GM06990 (cell line): ENCODE measurements at regions not wholly inside any gene's neighbourhood (a gene's known extent, or its start where the extent isn't known, plus 50 kb on each side); places are given as distances from the start of the nearest gene placed in this dataset.

ENCODE experiments used
- DNase-seq: peaks from one replicate; pipeline ENCODE4 v3.0.0-alpha.2; 2011; ENCODE audit not compliant: insufficient read length; ENCODE audit errors: extremely low read depth
- H3K27me3 ChIP-seq: replicated peaks from 2 replicates; pipeline ENCODE4 v1.6.0; 2011; ENCODE audit warnings: low read length; ENCODE audit not compliant: control insufficient read depth, insufficient read depth
- H3K36me3 ChIP-seq: 2 replicates; pipeline ENCODE4 v1.5.1; 2011; ENCODE audit warnings: low read length; ENCODE audit not compliant: control insufficient read depth, insufficient read depth
- H3K4me3 ChIP-seq: replicated peaks from 2 replicates; pipeline ENCODE4 v1.5.1; 2011; ENCODE audit warnings: low read depth, mild to moderate bottlenecking, control low read depth, low read length
- TF ChIP-seq, protein P1 (sequence below): IDR thresholded peaks from 2 replicates; pipeline ENCODE4 v1.5.1; 2011; ENCODE audit warnings: low read length, control low read depth, mild to moderate bottlenecking, inconsistent platforms; ENCODE audit not compliant: insufficient read depth, poor library complexity, severe bottlenecking

DNA sequence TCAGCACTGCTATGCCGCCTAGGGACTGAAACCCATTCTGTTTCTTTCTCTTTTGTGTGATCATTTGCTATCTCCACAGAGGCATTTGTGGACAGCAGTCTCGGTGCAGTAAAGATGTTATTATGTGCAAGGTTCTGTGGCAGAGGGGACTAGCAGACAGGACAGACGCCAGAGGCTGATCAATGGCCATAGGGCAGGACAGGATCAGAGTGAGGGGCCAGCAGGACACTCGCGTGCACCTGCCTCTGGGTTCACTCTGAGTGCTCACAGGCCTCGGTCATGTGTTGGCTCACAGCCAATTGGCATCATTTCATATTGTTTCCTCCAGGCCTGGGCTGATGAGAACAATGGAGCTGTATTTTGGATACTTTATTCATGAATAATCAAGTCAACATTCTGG is 212.6 kb downstream of the TGFB2 start:
- DNase-seq = no peak
- Histone ChIP-seq H3K4me3 (no peak overlapping the region), H3K27me3 (no peaks in the 10 kb centered on the region), H3K36me3 (no peaks in the 10 kb centered on the region)
- TF ChIP-seq, protein P1, sequence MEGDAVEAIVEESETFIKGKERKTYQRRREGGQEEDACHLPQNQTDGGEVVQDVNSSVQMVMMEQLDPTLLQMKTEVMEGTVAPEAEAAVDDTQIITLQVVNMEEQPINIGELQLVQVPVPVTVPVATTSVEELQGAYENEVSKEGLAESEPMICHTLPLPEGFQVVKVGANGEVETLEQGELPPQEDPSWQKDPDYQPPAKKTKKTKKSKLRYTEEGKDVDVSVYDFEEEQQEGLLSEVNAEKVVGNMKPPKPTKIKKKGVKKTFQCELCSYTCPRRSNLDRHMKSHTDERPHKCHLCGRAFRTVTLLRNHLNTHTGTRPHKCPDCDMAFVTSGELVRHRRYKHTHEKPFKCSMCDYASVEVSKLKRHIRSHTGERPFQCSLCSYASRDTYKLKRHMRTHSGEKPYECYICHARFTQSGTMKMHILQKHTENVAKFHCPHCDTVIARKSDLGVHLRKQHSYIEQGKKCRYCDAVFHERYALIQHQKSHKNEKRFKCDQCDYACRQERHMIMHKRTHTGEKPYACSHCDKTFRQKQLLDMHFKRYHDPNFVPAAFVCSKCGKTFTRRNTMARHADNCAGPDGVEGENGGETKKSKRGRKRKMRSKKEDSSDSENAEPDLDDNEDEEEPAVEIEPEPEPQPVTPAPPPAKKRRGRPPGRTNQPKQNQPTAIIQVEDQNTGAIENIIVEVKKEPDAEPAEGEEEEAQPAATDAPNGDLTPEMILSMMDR = no peak

DNA sequence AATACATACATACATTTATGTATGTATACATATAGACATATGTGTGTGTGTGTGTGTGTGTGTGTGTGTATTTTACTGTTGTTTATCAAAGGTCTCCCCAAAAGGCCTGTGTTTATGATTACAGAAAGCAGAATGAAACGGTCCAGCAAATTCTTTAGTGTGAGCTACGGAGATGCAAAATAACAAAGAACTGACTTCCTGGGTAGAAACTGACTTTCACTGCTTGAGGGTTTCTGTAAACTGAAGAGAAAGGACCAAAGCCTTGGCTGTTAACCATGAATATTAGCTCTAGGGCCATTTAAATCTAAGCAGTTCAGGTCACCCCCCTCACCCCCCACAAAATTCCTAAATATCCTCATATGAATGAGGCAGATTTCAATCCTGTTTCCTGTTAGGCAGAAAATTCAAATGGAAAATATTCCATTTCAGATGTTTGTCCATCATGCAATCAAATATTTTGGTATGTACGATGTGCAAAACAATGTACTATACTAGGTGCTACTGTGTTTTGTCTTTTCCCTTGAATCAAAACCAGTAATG is 213.2 kb downstream of the TGFB2 start:
- no peak overlapping the region for H3K4me3 ChIP-seq
- TF ChIP-seq, protein P1 = no peak
- no peaks in the 10 kb centered on the region for H3K36me3 ChIP-seq
- DNase-seq = no peak
- H3K27me3 ChIP-seq = no peaks in the 10 kb centered on the region

DNA sequence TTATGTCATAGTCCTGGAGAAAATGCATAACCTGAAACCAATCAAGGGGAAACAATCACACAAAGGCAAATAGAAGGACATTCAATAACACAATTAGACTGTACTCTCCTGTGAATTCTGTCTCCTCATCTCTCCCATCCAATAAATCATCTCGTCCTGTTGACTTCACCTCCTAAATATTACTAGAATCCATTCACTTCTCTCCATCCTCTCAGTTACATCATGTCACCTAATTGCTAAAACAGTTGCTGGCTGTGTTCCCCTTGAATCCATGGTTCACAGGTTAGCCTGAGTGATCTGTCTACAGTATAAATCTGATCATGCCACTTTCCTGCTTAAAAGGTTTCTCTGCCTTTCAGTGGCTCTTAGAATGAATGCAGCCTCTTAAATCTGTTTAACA is 220.2 kb downstream of the TGFB2 start:
- TF ChIP-seq, protein P1 = no peak
- Histone ChIP-seq H3K27me3 (no peaks in the 10 kb centered on the region), H3K4me3 (no peak overlapping the region), H3K36me3 (no peaks in the 10 kb centered on the region)
- no peak for DNase-seq

DNA sequence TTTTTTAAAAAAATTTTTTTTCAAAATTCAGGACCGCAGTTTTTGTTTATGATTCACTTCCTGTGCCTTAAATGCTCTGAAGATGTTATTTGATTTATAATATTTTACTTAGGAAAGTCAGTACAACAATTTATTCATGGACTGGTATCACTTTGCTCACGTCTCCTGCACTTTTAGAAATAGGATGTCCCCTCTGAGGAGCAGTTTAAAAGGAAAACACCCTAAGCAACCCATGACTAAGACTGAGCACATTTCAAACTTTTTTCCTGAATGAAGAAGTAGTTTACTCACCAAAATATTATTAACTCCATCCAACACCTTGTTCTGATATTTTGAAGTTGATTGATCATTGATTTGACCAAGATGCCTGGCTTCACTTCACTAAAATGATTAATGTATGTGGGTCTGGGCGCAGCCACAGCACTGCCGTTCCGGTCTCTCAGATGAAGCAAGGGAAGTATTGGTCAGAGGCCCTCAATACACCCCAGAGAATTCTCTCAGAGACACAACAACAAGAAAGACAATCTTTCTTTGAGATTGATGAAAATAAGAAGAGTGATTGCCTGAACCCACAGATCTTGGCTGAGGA is 223.9 kb downstream of the TGFB2 start:
- TF ChIP-seq, protein P1 = no peak
- Histone ChIP-seq H3K27me3 (no peaks in the 10 kb centered on the region), H3K36me3 (no peaks in the 10 kb centered on the region), H3K4me3 (no peak overlapping the region)
- DNase-seq = no peak

DNA sequence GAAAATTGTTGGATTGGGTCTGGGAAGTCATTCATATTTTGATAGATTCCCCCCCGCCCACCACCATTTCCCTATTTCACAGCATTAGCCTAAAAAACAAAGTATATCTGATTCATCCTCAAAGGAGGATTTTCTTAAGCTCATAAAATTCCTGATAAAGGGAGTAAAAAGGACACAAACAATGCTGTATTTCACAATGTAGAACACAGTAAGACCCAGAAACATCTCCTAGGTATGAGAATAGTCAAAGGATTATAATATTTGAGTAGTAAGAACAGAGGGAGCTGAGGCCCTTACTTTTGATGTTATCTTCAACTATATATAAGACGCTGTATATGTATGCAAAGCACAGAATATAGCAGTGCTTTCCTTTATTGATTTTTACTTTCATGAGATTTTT is 225.3 kb downstream of the TGFB2 start:
- no peak overlapping the region for H3K4me3 ChIP-seq
- H3K27me3 ChIP-seq = no peaks in the 10 kb centered on the region
- no peaks in the 10 kb centered on the region for H3K36me3 ChIP-seq
- DNase-seq = no peak
- TF ChIP-seq, protein P1 = no peak

DNA sequence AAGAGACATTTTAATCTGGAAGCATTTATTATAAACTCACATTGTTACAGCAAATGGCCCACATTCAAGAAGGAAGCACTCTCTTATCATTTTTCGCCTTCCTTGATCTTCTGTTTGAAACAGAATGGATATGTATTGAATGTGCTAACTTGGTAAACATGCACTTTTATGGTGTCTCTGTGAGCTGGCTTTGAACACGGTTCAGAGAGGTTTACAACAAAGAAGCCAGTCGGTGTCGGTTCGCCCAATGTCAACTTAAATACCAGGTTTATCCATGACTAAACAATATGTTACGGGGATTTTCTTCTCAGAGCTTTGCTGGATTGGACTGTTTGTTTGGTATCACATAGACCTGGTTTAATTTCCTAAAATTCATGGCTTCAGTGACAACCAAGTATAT is 226.4 kb downstream of the TGFB2 start:
- DNase-seq = no peak
- TF ChIP-seq, protein P1 = no peak
- no peaks in the 10 kb centered on the region for H3K36me3 ChIP-seq
- H3K4me3 ChIP-seq = no peak overlapping the region
- H3K27me3 ChIP-seq = no peaks in the 10 kb centered on the region
